Duodenal mucosa (tissue), 2 donors: ENCODE measurements at regions not wholly inside any gene's neighbourhood (a gene's known extent, or its start where the extent isn't known, plus 50 kb on each side); places are given as distances from the start of the nearest gene placed in this dataset.

Source experiments
- H3K27ac ChIP-seq: one replicate; pipeline ENCODE4 v1.7.0; 2013; ENCODE audit warnings: low read depth, low read length
- H3K27me3 ChIP-seq, 2 donors: one replicate each; pipeline ENCODE4 v1.7.0; 2013; ENCODE audit warnings: low read length in 2 of 2, control low read depth in 1 of 2; ENCODE audit not compliant: insufficient read depth in 2 of 2, control insufficient read depth in 1 of 2
- H3K36me3 ChIP-seq, 2 donors: one replicate each; pipeline ENCODE4 v1.7.0; 2013; ENCODE audit warnings: low read length in 2 of 2, control low read depth in 1 of 2; ENCODE audit not compliant: insufficient read depth in 2 of 2, control insufficient read depth in 1 of 2
- H3K4me1 ChIP-seq, 2 donors: one replicate each; pipeline ENCODE4 v1.7.0; 2013; ENCODE audit warnings: low read length in 2 of 2, control low read depth in 1 of 2; ENCODE audit not compliant: insufficient read depth in 2 of 2, control insufficient read depth in 1 of 2
- H3K4me3 ChIP-seq, 2 donors: one replicate each; pipeline ENCODE4 v1.7.0; 2013; ENCODE audit warnings: low read length in 2 of 2, low read depth in 1 of 2
- H3K9ac ChIP-seq, 2 donors: one replicate each; pipeline ENCODE4 v1.7.0; 2013; ENCODE audit warnings: low read length in 2 of 2, low read depth in 1 of 2
- H3K9me3 ChIP-seq, 2 donors: one replicate each; pipeline ENCODE4 v1.7.0; 2013; ENCODE audit warnings: low read length in 2 of 2, control low read depth in 1 of 2; ENCODE audit not compliant: control insufficient read depth in 1 of 2

DNA sequence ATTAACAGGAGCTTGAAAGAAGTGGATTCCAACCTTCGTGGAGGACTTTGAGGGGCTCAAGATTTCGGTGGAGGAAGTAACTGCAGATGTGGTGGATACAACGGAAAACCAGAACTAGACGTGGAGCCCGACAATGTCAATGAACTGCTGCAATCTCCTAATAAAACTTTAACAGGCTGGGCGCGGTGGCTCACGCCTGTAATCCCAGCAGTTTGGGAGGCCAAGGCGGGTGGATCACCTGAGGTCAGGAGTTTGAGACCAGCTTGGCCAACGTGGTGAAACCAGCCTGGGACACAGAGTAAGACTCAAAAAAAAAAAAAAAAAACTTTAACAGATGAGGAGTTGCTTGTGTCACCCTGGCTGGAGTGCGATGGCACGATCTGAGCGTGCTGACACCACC is 477.8 kb upstream of the MKI67 start:
- Histone ChIP-seq H3K4me1 (peaks cover under 1 to 4% of the 10 kb centered on the region in 2 donors), H3K27me3 (no peaks in the 10 kb centered on the region), H3K9ac (no peak overlapping the region), H3K36me3 (no peaks in the 10 kb centered on the region), H3K4me3 (no peak overlapping the region), H3K9me3 (no peaks in the 10 kb centered on the region), H3K27ac (no peak overlapping the region)

DNA sequence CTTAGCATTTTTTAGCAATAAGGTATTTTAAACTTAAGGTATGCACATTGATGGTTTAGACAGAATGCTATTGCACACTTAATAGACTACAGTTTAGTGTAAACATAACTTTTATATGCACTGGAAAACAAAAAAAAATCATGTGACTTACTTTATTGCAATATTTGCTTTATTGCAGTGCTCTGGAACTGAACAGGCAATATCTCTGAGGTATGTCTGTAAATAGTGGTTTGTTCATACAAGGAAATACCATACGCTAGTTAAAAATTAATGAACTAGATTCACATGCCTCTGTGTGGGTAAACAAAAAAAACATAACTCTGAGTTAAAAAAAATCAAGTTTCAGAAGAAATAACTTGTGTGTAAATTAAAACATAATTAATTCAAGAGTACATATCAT is 479.0 kb upstream of the MKI67 start:
- H3K9me3 ChIP-seq = no peaks in the 10 kb centered on the region
- peaks cover 4 to 11% of the 10 kb centered on the region in 2 donors for H3K4me1 ChIP-seq
- H3K9ac ChIP-seq = no peak overlapping the region
- no peaks in the 10 kb centered on the region for H3K27me3 ChIP-seq
- H3K36me3 ChIP-seq = no peaks in the 10 kb centered on the region
- H3K4me3 ChIP-seq = no peak overlapping the region
- no peak overlapping the region for H3K27ac ChIP-seq

DNA sequence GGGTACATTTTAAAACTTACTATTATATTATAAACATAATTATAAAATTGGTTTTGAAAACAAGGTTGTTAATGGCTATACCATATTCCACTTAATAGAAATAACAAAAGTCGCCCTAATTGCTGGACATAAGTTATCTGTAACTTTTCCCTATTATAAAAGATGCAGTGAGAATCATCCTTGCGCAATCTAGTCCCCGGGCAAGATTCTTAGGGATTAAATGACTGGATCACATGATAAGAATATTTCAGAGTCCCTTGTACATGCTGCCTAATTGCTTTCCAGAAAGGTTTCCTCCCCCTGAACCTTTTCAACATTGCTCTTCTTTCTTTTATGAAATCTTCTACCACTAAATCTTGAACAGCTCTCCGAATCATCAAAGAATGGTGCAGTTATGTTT is 479.8 kb upstream of the MKI67 start:
- Histone ChIP-seq H3K27me3 (no peaks in the 10 kb centered on the region), H3K27ac (no peak overlapping the region), H3K9ac (no peak overlapping the region)

DNA sequence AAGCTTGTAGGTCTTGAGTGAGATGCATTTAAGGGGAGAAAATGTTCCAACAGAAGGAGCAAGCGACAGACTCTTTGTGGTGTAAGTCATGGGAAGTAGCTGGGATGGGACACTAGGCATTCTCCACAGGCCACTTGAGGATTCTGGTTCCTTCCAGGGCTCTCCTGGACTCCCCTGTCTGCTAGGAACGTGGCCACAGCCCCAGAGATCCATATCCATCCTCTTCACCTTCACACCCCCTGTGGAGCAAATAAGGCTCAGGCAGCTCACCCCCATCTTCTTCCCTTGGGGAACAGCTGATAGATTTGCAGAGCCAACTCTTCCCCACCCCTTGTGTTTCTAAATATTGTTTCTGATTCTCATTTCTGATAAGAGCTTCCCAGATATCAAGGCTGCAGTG is 482.6 kb upstream of the MKI67 start:
- Histone ChIP-seq H3K4me1 (peaks cover 0 to 11% of the 10 kb centered on the region in 2 donors), H3K27me3 (no peaks in the 10 kb centered on the region), H3K4me3 (no peak overlapping the region)

More for the DNA sequence above, 479.8 kb upstream of the MKI67 start:
- H3K4me1 ChIP-seq = peaks cover 4 to 11% of the 10 kb centered on the region in 2 donors
- H3K4me3 ChIP-seq = no peak overlapping the region
- no peaks in the 10 kb centered on the region for H3K36me3 ChIP-seq
- no peaks in the 10 kb centered on the region for H3K9me3 ChIP-seq

DNA sequence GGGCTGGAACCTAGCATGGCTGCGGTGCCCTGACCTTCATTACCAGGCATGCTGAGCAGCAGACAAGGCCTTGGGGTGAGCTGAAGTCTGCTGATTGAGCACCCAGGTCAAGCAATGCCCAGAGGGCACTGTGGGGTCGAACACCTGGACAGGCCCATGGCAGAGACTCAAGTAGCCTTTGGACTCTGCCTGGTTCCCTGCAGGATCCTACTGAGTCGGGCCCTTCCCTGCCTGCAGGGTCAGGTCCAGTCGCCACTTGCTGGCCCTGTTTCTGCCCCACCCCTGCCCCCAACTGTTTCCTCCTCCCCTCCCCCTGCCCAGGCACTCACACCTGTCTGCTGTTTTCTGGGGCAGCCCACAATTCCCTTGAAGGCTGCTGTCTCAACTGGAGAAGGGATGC is 483.2 kb upstream of the MKI67 start:
- no peak overlapping the region for H3K4me3 ChIP-seq
- peaks cover 0 to 11% of the 10 kb centered on the region in 2 donors for H3K4me1 ChIP-seq
- no peaks in the 10 kb centered on the region for H3K9me3 ChIP-seq
- no peak overlapping the region for H3K27ac ChIP-seq
- H3K9ac ChIP-seq = no peak overlapping the region
- H3K36me3 ChIP-seq = no peaks in the 10 kb centered on the region
- no peaks in the 10 kb centered on the region for H3K27me3 ChIP-seq

More for the DNA sequence above, 482.6 kb upstream of the MKI67 start:
- Histone ChIP-seq H3K27ac (no peak overlapping the region), H3K9ac (no peak overlapping the region), H3K9me3 (no peaks in the 10 kb centered on the region), H3K36me3 (no peaks in the 10 kb centered on the region)

DNA sequence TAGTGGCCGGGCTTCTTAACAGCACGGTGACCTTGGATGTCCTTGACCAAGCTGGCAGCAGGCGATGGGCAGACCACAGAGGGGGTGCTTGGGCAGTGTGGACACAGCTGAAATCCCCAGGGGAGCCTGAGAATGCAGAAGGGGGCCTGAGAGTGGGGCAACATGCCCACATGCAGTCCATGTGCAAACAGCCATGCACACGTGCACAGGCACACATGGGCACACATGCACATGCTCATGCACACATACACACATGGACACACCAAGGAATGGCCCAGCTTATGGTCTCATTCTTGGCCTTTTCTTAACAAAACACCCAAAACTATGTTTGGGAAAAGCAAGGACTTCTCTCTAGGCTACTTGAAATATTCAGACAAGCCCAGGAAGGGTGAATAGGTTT is 483.9 kb upstream of the MKI67 start:
- peaks cover 0 to 11% of the 10 kb centered on the region in 2 donors for H3K4me1 ChIP-seq
- H3K4me3 ChIP-seq = no peak overlapping the region
- H3K9ac ChIP-seq = no peak overlapping the region
- no peaks in the 10 kb centered on the region for H3K36me3 ChIP-seq
- no peak overlapping the region for H3K27ac ChIP-seq
- no peaks in the 10 kb centered on the region for H3K9me3 ChIP-seq
- no peaks in the 10 kb centered on the region for H3K27me3 ChIP-seq

DNA sequence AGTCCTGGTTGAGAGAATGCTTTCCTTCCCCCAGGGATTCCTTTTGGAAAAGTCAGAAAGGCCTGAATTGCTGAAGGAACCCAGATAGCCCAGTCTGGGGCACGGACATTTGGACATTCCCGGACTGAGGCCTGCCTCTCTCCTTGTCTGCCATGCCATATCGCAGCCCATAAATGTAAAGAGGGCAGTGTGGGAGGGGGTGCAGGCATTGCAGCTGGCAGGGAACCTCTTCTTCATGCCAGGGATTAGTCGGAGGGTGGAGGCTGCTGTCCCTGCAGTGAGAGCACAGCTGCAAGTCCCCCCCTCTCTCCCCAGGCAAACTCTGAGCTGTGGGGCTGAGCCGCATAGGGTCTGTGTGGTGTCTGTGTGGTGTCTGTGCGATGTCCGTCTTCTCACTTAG is 486.0 kb upstream of the MKI67 start:
- no peak overlapping the region for H3K27ac ChIP-seq
- H3K4me3 ChIP-seq = no peak overlapping the region
- no peaks in the 10 kb centered on the region for H3K36me3 ChIP-seq
- H3K27me3 ChIP-seq = no peaks in the 10 kb centered on the region
- peaks cover 0 to 11% of the 10 kb centered on the region in 2 donors for H3K4me1 ChIP-seq
- H3K9me3 ChIP-seq = no peaks in the 10 kb centered on the region
- H3K9ac ChIP-seq = no peak overlapping the region

DNA sequence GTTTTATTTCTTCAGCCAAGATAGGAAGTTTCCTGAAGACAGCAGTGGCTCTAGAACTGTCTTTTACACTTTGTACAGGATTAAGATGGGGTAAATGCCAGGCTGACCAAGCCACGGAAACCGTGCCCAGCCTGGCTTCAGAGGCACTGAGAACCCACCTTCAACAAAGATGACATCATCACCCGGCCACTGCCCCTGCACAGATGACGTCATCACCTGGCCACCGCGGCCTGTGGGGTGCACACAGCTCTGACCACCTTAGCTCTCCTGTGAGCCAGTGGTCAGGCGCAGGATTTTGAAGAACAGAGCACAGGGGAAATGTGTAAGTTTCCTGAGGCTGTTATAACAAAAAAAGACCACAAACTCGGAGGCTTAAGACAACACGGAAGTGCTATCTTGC is 486.4 kb upstream of the MKI67 start:
- peaks cover 0 to 11% of the 10 kb centered on the region in 2 donors for H3K4me1 ChIP-seq
- H3K36me3 ChIP-seq = no peaks in the 10 kb centered on the region
- H3K9ac ChIP-seq = no peak overlapping the region
- H3K27me3 ChIP-seq = no peaks in the 10 kb centered on the region
- no peak overlapping the region for H3K4me3 ChIP-seq
- H3K27ac ChIP-seq = no peak overlapping the region
- H3K9me3 ChIP-seq = no peaks in the 10 kb centered on the region

DNA sequence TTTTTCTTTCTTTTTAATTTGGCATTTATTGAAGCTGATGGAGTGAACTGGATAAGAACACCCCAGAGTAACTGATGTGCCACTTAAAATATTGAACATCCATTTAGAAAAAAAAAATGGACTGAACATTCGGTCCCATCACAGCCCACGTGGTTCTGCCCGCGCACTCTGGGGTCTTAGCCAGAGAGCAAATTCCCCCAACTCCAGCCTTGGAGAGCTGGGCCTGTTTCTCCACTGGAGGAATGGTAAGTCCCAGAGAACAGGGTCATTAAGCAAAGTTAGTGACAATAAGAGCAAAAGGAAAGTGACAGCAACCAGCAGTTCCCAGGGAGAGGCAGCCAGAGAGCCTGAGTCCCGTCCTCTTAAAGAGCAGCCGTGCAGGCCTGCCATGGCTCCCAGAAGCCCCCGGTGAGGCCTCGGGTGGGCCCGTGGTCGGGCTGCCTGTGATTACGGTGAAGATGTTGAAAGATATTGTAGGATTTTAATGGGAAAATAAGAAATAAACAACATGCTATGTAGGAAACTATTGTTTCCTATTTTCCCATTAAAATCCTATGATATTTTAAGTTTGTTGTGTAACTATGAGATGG is 487.9 kb upstream of the MKI67 start:
- Histone ChIP-seq H3K27ac (no peak overlapping the region), H3K9ac (no peak overlapping the region), H3K9me3 (no peaks in the 10 kb centered on the region), H3K4me1 (peaks cover 0 to 10% of the 10 kb centered on the region in 2 donors), H3K27me3 (no peaks in the 10 kb centered on the region), H3K36me3 (no peaks in the 10 kb centered on the region), H3K4me3 (no peak overlapping the region)

DNA sequence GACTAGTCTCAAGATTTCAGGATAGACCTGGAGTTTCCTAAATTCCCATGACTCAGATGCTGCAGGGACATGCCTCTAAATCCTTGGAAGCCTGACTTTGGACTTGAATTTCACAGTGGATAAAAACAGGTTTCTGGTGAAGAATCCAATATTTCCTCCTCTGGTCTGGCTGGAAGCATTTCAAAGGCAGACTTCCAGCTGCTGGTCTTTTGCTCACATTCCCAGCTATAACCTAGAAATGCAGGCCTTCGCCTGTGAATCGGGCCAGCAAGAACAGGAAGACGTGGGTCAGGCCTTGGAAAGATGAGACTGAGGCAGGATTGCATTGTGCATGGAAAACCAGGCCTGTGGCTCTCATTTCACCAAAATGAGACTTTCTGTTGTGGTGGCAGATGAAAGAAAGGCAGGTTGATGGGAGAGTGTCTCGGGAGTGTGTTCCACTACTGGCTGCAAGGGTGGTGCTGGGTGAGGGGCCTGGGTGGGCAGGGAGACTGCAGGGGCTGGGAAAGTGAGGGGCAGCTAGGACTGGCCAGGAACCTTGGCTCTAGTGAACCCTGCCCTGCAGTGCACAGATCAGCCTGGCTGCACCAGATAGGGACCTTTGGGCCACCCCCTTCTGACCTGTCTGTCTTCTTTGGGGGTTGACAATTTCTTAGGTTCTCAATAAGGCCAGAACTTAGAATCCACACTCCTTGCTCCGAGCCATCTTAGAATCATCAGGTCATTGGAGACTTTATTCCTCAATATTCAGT is 488.8 kb upstream of the MKI67 start:
- Histone ChIP-seq H3K4me3 (no peak overlapping the region), H3K36me3 (no peaks in the 10 kb centered on the region), H3K4me1 (peaks cover 0 to 1% of the 10 kb centered on the region in 2 donors), H3K27me3 (no peaks in the 10 kb centered on the region), H3K9ac (no peak overlapping the region), H3K27ac (no peak overlapping the region), H3K9me3 (no peaks in the 10 kb centered on the region)
